Heart left ventricle (tissue), 16 donors: ENCODE measurements at regions not wholly inside any gene's neighbourhood (a gene's known extent, or its start where the extent isn't known, plus 50 kb on each side); places are given as distances from the start of the nearest gene placed in this dataset.
A peak's percentile ranks its signal among the peaks of the same experiment; 100 is the strongest.

Source experiments
- ATAC-seq, 4 donors: fragments of 200-7000 bp; cut with Tn5 transposase; one replicate each; pipeline ENCODE4 v1.9.1; 2020 to 2022; ENCODE audit warnings: moderate library complexity in 4 of 4, mild to moderate bottlenecking in 3 of 4, moderate number of reproducible peaks in 1 of 4
- DNase-seq, 5 donors: peaks; one replicate each; pipeline ENCODE4 v3.0.0-alpha.2; 2020
- H3K27ac ChIP-seq, 12 donors: fragments of 200-600 bp; sonication (generic) in 4 of 12; one replicate each; pipeline versions ENCODE4 v1.5.0 to v1.8.0; 2016 to 2022; ENCODE audit warnings: mild to moderate bottlenecking in 2 of 12
- H3K27me3 ChIP-seq, 9 donors: fragments of 200-600 bp; sonication (generic) in 2 of 9; one replicate each; pipeline versions ENCODE4 v1.5.1 to v1.8.0; 2016 to 2022; ENCODE audit warnings: mild to moderate bottlenecking in 3 of 9
- H3K36me3 ChIP-seq, 9 donors: fragments of 200-600 bp; sonication (generic) in 2 of 9; one replicate each; pipeline versions ENCODE4 v1.5.0 to v1.8.0; 2018 to 2022; ENCODE audit warnings: mild to moderate bottlenecking in 2 of 9
- H3K4me1 ChIP-seq, 12 donors: fragments of 200-600 bp; sonication (generic) in 4 of 12; one replicate each; pipeline versions ENCODE4 v1.5.0 to v1.8.0; 2016 to 2022; ENCODE audit warnings: mild to moderate bottlenecking in 3 of 12
- H3K4me3 ChIP-seq, 12 donors: fragments of 200-600 bp; sonication (generic) in 4 of 12; one replicate each; pipeline versions ENCODE4 v1.5.0 to v1.8.0; 2017 to 2022; ENCODE audit warnings: mild to moderate bottlenecking in 9 of 12, moderate library complexity in 4 of 12
- H3K9me3 ChIP-seq, 12 donors: fragments of 200-600 bp; sonication (generic) in 4 of 12; one replicate each; pipeline versions ENCODE4 v1.5.0 to v1.8.0; 2016 to 2022; ENCODE audit warnings: mild to moderate bottlenecking in 1 of 12
- POLR2A ChIP-seq, 2 donors: fragments of 450-650 bp; IDR thresholded peaks; one replicate each; pipeline ENCODE4 v1.6.1; 2017; ENCODE audit warnings: antibody characterized with exemption in 2 of 2, mild to moderate bottlenecking in 2 of 2, moderate library complexity in 2 of 2
- WGBS, 4 donors: extraction: QIAGEN DNeasy Blood & Tissue Kit in 2 of 4; methylation state at CpG; one replicate each; pipeline versions ENCODE4 v1.1.5 to v1.1.7; 2013 to 2018; 5-methylcytosine and 5-hydroxymethylcytosine counted together
- intact Hi-C, 10 donors: fragments of 100-400 bp; cut with DNase I; formaldehyde crosslinking; loops; one replicate each; pipeline versions ENCODE4 v1.11.1 to v1.14.2; 2022
- TF ChIP-seq, protein P1 (sequence below), 12 donors: fragments of 200-600 bp; sonication (generic) in 4 of 12; IDR thresholded peaks; one replicate each; pipeline versions ENCODE4 v1.5.0 to v1.8.0; 2018 to 2022; ENCODE audit warnings: antibody characterized with exemption in 12 of 12, mild to moderate bottlenecking in 5 of 12
- donor health status: ischemic (EF 13 %, LVEDD 7.1; RV severe dilation, severe dysfunction).
- donor health status: healthy with polysubstance abuse.
- donor health status: DM: no; HTN: yes; CAD: no.
- donor health status: DM: no; HTN: no; CAD: no.
- donor health status: ischemic (EF 25% LVEDD 6.9; RV normal size, moderate dysfunction).
- donor health status: ischemic (EF 25% LVEDD 5.7; RV mildly dilated, moderate dysfunction).
- donor health status: healthy.
- donor health status: DM: yes; HTN: yes; CAD: no.
- donor health status: ischemic (EF 35%, LVEDD 5.7; RV mildly dilated, moderate dysfunction).
- donor health status: nonischemic (EF 11% LVEDD 7.7; RV severe dilation, severe dysfunction).
- donor health status: DM: yes; HTN: yes; CAD: no.
- donor health status: PGD.
- donor health status: ischemic (EF 29% LVEDD 5.4; RV normal size, mild dysfunction).
- donor health status: nonischemic (EF 23%, LVEDD 6.1; RV moderate dilation, normal function).

DNA sequence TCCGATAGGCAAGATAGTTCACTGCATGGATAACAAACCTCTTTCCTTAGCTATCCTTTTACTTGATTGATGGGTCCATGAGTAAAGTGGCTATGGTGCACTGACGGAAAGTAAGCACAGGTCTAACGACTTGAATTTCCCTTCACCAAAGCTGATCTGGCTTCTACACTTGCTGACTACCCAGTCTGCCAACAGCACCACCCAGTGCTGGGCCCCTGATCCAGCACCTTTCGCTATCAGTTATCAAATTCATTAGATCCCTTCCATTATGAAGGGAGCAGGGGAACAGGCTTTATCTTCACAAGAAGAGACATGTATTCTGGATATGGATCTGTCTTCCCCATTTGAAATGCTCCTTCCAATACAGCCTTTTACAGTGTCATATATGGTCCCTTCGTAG lies 855.9 kb downstream of the GRID1 start:
- intact Hi-C loops = loop anchor here in 2 of 10 donors (5.0 to 10.0 kb wide), 2 partner anchors 583 to 896 kb away; no protein-coding TSS in a partner anchor
- peak in 1 of 4 donors; percentile 34 for ATAC-seq
- 58 to 79% (median 67%) methylated on average over 5 of the region's 5 CpGs for WGBS, 4 donors
- Histone ChIP-seq H3K4me1 (no peaks in the 10 kb centered on the region), H3K4me3 (no peak overlapping the region), H3K27me3 (no peaks in the 10 kb centered on the region), H3K27ac (no peak overlapping the region), H3K9me3 (no peaks in the 10 kb centered on the region), H3K36me3 (no peaks in the 10 kb centered on the region)
- DNase-seq = no peak
- TF ChIP-seq, protein P1, sequence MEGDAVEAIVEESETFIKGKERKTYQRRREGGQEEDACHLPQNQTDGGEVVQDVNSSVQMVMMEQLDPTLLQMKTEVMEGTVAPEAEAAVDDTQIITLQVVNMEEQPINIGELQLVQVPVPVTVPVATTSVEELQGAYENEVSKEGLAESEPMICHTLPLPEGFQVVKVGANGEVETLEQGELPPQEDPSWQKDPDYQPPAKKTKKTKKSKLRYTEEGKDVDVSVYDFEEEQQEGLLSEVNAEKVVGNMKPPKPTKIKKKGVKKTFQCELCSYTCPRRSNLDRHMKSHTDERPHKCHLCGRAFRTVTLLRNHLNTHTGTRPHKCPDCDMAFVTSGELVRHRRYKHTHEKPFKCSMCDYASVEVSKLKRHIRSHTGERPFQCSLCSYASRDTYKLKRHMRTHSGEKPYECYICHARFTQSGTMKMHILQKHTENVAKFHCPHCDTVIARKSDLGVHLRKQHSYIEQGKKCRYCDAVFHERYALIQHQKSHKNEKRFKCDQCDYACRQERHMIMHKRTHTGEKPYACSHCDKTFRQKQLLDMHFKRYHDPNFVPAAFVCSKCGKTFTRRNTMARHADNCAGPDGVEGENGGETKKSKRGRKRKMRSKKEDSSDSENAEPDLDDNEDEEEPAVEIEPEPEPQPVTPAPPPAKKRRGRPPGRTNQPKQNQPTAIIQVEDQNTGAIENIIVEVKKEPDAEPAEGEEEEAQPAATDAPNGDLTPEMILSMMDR (IDR thresholded peaks at IDR 0.05) = peak in 8 of 12 donors; percentile 11 to 36 (median 30)
- TF ChIP-seq POLR2A (IDR thresholded peaks at IDR 0.05) = no peak

- H3K36me3 ChIP-seq = no peaks in the 10 kb centered on the region
- H3K4me1 ChIP-seq = no peaks in the 10 kb centered on the region
- TF ChIP-seq, protein P1 (IDR thresholded peaks at IDR 0.05) = no peak
- TF ChIP-seq POLR2A (IDR thresholded peaks at IDR 0.05) = no peak
- H3K9me3 ChIP-seq = peaks cover 0 to 2% (median 0%) of the 10 kb centered on the region in 12 donors
- intact Hi-C loops = loop anchor here in 2 of 10 donors (5.0 to 10.0 kb wide), 2 partner anchors 586 to 899 kb away; no protein-coding TSS in a partner anchor
- DNase-seq = no peak
- H3K27ac ChIP-seq = no peak overlapping the region
- no peak overlapping the region for H3K4me3 ChIP-seq
- 78 to 86% (median 82%) methylated on average over 1 of the region's 1 CpG for WGBS, 4 donors
- no peak for ATAC-seq
- no peaks in the 10 kb centered on the region for H3K27me3 ChIP-seq
These were observed 853.2 kb downstream of the GRID1 start for GRCh38 chr10:85513436-85513835.

- DNase-seq = no peak
- H3K27ac ChIP-seq = no peak overlapping the region
- TF ChIP-seq POLR2A (IDR thresholded peaks at IDR 0.05) = no peak
- TF ChIP-seq, protein P1 (IDR thresholded peaks at IDR 0.05) = no peak
- H3K36me3 ChIP-seq = no peaks in the 10 kb centered on the region
- WGBS, 4 donors = 69 to 73% (median 71%) methylated on average over 4 of the region's 4 CpGs
- no peaks in the 10 kb centered on the region for H3K4me1 ChIP-seq
- H3K4me3 ChIP-seq = no peak overlapping the region
- peaks cover 0 to 2% (median 0%) of the 10 kb centered on the region in 12 donors for H3K9me3 ChIP-seq
- H3K27me3 ChIP-seq = no peaks in the 10 kb centered on the region
- ATAC-seq = no peak
- intact Hi-C loops = loop anchor here in 1 of 10 donors (10.0 kb wide), 1 partner anchor 901 kb away; no protein-coding TSS in a partner anchor
These were observed 851.3 kb downstream of the GRID1 start for GRCh38 chr10:85515316-85515715.

GRCh38 chr10:85524001-85524666 lies 842.5 kb downstream of the GRID1 start:
- H3K27me3 ChIP-seq = peaks cover 0 to 5% (median 0%) of the 10 kb centered on the region in 9 donors
- H3K9me3 ChIP-seq = peaks cover 0 to 17% (median 4%) of the 10 kb centered on the region in 12 donors
- TF ChIP-seq POLR2A (IDR thresholded peaks at IDR 0.05) = no peak
- TF ChIP-seq, protein P1 (IDR thresholded peaks at IDR 0.05) = no peak
- H3K36me3 ChIP-seq = no peaks in the 10 kb centered on the region
- WGBS, 4 donors = 71 to 78% (median 75%) methylated on average over 5 of the region's 5 CpGs
- H3K4me1 ChIP-seq = no peaks in the 10 kb centered on the region
- ATAC-seq = no peak
- H3K27ac ChIP-seq = no peak overlapping the region
- no peak overlapping the region for H3K4me3 ChIP-seq
- no peak for DNase-seq
- intact Hi-C loops = no loop called here
